DMS153 (cell line): ENCODE measurements at regions not wholly inside any gene's neighbourhood (a gene's known extent, or its start where the extent isn't known, plus 50 kb on each side); places are given as distances from the start of the nearest gene placed in this dataset.
A peak's percentile ranks its signal among the peaks of the same experiment; 100 is the strongest.

Experiments used
- DNase-seq: peaks from one replicate; lab custom pipeline; 2025; lab: John Stamatoyannopoulos, UW

GRCh38 chr2:204328373-204328772 lies 216.9 kb upstream of the PARD3B start:
- DNase-seq = no peak

- no peak for DNase-seq
Measured at GRCh38 chr2:204329016-204329415, 216.3 kb upstream of the PARD3B start.

DNA sequence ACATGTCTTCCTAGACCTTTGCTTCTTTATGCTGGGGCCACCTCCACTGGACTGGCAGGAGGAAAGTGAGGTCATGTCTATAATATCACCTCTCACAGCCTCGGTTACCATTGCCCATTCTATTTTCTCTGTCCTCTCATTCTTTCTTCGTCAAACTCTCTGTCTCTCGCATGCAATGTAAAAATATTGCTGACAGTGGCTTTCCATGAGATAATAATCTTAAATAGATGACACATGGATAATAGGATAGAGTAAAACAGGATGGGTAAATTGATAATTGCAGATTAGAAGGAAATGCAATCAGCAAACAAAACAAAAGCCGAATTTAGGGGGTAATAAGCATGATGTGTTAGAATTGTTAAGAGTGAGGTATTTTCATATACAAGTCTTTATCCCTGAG lies 215.7 kb upstream of the PARD3B start:
- DNase-seq = no peak

GRCh38 chr2:204331180-204331579 lies 214.1 kb upstream of the PARD3B start:
- DNase-seq = no peak

GRCh38 chr2:204331988-204332387 lies 213.3 kb upstream of the PARD3B start:
- DNase-seq = no peak

DNA sequence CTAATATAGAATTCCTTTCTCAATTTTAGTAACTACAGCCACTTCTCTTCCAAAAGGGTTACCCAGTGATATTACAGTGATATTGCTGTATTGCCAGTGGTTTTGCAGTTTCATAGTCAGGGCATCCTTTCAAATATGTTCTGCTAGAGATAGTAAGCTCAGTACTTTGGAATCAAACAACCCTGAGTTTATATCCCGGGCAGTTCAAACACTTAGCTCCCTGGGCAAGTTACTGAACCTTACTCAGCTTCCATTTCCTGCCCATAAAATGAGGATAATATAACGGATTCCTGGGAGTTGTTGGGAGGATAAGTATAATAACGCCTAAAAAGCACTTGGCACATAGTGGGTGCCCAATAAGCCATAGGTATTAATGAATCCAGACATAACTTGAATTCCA lies 212.6 kb upstream of the PARD3B start:
- no peak for DNase-seq

- no peak for DNase-seq
Measured at GRCh38 chr2:204333861-204334260, 211.4 kb upstream of the PARD3B start.

GRCh38 chr2:204335451-204336058 lies 209.7 kb upstream of the PARD3B start:
- no peak for DNase-seq

DNA sequence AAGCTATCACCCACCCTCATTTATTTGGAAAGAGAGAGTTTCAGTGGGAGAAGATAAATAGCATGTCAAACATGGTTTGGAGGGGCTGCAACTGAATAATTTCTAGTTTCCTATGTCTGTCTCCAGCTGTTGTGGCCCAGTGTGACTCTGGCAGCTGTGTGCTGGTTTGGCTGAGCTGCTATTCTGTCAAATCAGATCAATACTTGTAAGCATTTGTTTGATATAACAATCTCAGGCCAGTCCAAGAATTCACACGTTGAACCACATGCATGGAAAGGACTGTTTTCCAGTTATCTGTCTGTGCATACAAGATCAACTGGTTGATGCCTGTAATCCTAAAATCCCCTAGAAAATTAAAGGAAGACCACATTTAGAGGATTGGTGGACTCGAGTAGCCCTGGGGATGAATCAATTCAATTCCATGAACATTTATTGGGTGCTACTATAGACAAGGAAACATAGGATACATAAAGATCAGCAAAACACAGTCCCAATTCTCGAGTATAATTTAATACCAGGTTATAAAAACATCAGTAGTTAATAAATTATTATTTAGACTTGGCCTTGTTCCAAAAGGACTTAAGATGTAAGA lies 209.0 kb upstream of the PARD3B start:
- no peak for DNase-seq

DNA sequence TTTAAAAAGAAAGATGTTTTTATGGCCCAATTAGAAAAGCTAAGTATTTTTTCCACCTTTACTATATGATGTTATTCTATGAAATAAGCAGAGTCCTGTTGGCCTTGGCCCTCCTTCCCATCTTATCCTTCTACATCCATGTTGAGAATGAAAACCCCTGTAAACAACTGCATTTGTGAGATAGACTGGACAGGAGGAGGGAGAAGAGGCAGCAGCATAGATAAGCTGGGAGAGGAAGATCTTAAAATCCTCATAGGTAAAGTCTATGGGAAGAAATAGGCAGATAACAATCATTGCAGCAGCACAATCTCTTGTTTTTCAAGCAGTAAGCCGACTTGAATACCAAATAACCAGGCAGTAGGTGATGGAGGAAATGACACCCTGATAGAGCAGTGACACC lies 207.6 kb upstream of the PARD3B start:
- no peak for DNase-seq

DNA sequence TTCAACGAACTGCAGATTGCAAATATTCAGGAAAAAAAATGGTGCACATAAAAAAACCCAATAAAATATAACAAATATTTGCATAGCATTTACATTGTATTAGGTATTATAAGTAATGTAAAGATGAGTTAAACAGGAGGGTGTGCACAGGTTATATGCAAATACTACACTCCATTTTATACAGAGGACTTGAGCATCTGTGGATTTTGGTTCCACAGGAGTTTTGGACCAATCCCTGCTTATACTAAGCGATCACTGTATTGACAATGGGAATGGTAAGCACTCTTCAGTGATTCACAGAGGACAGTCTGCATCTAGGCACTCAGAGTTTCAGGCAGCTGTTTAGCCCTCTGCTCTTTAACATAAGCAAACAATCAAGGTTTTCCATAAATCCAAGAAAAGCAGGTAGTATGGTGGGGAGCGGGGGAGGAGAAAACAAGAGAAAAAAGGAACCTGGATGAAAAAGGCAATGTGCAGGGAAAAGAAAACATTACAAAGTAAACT lies 206.0 kb upstream of the PARD3B start:
- peak; percentile 66 for DNase-seq

GRCh38 chr2:204340511-204340910 lies 204.8 kb upstream of the PARD3B start:
- no peak for DNase-seq

DNA sequence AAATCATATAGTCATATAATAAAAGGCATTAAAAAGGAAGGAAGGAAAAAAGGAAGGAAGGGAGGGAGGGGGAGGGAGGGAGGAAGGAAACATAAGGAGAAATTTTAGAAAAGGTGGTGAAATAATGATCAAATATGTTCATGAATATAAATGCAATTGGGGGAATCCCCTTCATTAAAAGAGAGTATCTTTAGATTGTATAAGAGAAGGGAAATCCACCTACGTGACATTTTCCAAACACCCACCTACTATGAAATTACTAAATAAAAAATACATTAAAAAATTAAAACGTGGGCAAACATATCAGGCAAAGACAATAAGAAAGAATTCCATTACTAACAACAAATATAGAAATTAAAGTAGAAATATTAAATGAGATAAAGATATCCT lies 203.4 kb upstream of the PARD3B start:
- DNase-seq = no peak

DNA sequence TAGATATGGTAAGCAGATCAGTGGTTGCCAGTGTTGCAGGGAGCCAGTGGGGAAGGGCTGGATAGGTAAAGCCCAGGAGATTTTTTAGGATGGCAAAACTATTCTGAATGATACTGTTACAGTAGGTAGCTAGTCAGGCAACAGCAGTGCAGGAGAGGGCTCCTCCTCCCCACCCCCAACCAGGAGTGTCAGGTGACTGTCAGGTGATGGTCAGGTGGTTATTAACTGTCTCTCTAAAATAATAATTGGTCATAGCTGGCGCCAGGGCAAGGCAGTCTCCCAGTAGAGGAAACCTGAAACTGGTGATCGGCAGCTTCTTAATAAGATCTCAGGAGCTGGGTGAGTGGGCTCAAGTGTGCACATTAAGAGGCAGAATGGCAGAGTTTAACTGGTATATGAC lies 201.6 kb upstream of the PARD3B start:
- no peak for DNase-seq

GRCh38 chr2:204344119-204344518 lies 201.2 kb upstream of the PARD3B start:
- no peak for DNase-seq

GRCh38 chr2:204346906-204347305 lies 198.4 kb upstream of the PARD3B start:
- DNase-seq = no peak

GRCh38 chr2:204353823-204354222 lies 191.5 kb upstream of the PARD3B start:
- DNase-seq = no peak

- no peak for DNase-seq
Measured at GRCh38 chr2:204354442-204354856, 190.8 kb upstream of the PARD3B start.

- no peak for DNase-seq
Measured at GRCh38 chr2:204355688-204356087, 189.6 kb upstream of the PARD3B start.

DNA sequence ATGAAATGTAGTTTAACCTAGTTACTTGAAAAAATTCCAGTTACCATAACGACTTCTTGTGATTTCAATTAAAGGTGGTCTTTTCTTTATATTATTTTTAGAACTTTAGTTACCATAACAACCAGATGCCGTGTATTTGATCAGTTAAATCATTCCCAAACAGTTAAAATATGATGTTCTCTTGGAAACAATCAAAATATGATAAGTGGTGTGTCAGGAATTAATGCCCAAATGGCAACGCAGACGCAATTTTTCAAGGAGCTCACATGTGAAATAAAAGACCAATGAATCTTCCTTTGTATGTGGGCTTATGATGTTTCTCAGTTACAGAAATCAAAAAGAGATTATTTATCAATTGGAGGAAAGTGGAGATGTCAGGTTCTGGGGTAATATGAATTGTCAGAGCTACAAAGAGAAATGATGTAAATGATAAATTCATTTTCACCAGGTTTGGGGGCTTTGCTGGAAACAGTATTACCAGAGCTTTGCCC lies 189.1 kb upstream of the PARD3B start:
- no peak for DNase-seq

DNA sequence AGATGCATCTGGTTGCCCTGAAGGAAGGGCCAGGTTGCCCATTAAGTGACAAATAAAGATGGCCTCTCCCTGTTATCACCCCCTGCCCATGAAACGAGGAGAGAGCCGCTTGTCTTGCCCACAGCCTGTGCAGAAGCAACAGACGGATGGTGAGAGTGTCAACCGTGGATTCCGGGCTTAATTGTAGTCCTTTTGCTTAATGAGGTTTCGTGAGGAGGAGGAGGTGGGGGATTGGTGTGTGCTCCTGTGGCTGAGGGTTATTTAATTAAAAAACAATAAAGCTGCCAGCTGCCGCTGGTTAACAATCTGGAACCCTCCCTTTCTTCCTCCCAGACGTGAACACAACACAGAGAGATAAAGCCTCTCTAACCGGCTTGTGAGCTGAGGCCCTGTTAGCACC lies 188.0 kb upstream of the PARD3B start:
- no peak for DNase-seq

GRCh38 chr2:204359076-204359475 lies 186.2 kb upstream of the PARD3B start:
- no peak for DNase-seq

- no peak for DNase-seq
Measured at GRCh38 chr2:204360218-204361007, 184.9 kb upstream of the PARD3B start.
